ENCODE measurements at regions not wholly inside any gene's neighbourhood (a gene's known extent, or its start where the extent isn't known, plus 50 kb on each side); places are given as distances from the start of the nearest gene placed in this dataset.

DNA sequence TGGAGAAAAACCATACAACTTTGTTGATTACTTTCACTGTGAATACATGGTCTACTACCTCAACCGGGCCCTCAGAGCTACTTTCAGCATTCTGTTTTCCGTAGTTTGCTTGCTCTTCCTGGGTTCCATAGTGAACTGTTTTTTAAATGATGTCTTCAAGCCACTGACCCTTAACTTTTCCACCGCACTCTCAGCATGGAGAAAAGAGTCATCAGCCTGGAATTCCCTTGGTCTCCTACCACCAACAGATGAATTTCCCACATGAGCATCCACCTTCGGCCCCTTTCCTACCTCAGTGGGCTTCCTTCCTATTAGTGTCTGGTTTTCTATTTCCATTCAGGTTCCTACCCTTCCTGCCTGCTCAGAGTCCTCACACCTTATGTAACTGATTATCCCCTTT lies 135.9 kb upstream of the ADAMTSL1 start:
- TF ChIP-seq CTCF (IDR thresholded peaks at IDR 0.05; ENCODE audit: insufficient read depth, low read depth, low read length): no peak
- TF ChIP-seq EZH2 (IDR thresholded peaks at IDR 0.05; ENCODE audit: insufficient read depth, low read length): no peak

Measured in astrocyte (in vitro differentiated cells and primary cell).